ENCODE measurements at regions not wholly inside any gene's neighbourhood (a gene's known extent, or its start where the extent isn't known, plus 50 kb on each side); places are given as distances from the start of the nearest gene placed in this dataset.

GRCh38 chr4:32909053-32909452 lies 2188.9 kb downstream of the PCDH7 start:
- H3K4me1 ChIP-seq = no peaks in the 10 kb centered on the region
- no peak for DNase-seq (ENCODE audit: low spot score in 2 of 2)
- no peaks in the 10 kb centered on the region for H3K27me3 ChIP-seq
- H3K4me3 ChIP-seq = no peak overlapping the region
- H3K9me3 ChIP-seq = peaks cover 0 to 41% (median 5%) of the 10 kb centered on the region in 4 donors
- TF ChIP-seq POLR2A (IDR thresholded peaks at IDR 0.05) (no peak), CTCF (IDR thresholded peaks at IDR 0.05) (no peak), EP300 (IDR thresholded peaks at IDR 0.05) (no peak)
- H3K36me3 ChIP-seq = no peaks in the 10 kb centered on the region
- H3K27ac ChIP-seq = no peak overlapping the region
- WGBS, 2 donors = 92 to 93% methylated on average over 3 of the region's 3 CpGs

DNA sequence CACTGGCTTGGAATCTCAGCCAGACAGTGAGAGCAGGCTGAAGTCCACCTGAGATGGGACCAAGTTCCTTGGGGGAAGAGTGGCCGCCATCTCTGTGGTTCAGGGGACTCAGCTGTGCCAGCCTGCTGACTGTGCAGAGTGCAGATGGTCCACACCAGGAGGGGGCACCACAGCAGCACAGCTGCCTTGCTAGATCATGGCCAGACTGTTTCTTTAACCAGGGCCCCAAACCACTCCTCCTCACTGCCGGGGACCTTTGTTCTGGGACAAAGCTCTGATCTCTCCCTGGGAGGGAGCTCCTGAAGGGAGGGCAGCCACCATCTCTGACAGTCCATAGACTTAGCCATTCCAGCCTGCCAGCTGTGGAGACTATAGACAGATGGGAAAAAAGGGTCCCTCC lies 2189.6 kb downstream of the PCDH7 start:
- peaks cover 0 to 44% (median 5%) of the 10 kb centered on the region in 4 donors for H3K9me3 ChIP-seq
- H3K27ac ChIP-seq = no peak overlapping the region
- no peak for TF ChIP-seq EP300 (IDR thresholded peaks at IDR 0.05)
- no peaks in the 10 kb centered on the region for H3K36me3 ChIP-seq
- H3K4me1 ChIP-seq = no peaks in the 10 kb centered on the region
- 83 to 93% methylated on average over 2 of the region's 2 CpGs for WGBS, 2 donors
- H3K4me3 ChIP-seq = no peak overlapping the region
- no peaks in the 10 kb centered on the region for H3K27me3 ChIP-seq
- no peak for DNase-seq (ENCODE audit: low spot score in 2 of 2)

DNA sequence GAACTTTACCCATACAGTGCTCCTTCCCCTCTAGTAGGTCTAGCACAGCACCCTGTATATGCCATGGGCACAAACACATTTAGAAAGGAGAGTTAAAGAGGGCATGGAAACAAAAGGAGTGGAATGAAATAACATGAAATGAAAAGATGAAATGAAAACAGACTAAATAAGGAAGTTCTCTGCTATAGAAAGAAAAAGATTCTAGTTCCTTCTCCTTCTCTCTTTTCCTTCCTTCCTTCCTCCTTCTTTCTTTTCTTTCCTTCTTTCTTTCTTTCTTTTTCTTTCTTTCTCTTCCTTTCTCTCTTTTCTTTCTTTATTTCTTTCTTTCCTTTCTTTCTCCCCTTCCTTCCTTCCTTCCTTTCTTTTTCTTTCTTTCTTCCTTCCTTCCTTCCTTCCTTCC lies 2197.4 kb downstream of the PCDH7 start:
- Histone ChIP-seq H3K27me3 (no peaks in the 10 kb centered on the region), H3K9me3 (peaks cover 0 to 12% (median 3%) of the 10 kb centered on the region in 4 donors), H3K27ac (no peak overlapping the region), H3K36me3 (no peaks in the 10 kb centered on the region), H3K4me3 (no peak overlapping the region), H3K4me1 (no peaks in the 10 kb centered on the region)
- no peak for TF ChIP-seq EP300 (IDR thresholded peaks at IDR 0.05)
- no peak for TF ChIP-seq POLR2A (IDR thresholded peaks at IDR 0.05)
- no peak for DNase-seq (ENCODE audit: low spot score in 2 of 2)

- WGBS, 2 donors = 28 to 29% methylated on average over 4 of the region's 4 CpGs
- Histone ChIP-seq H3K27me3 (no peaks in the 10 kb centered on the region), H3K4me1 (peaks cover 0 to 17% (median 0%) of the 10 kb centered on the region in 4 donors), H3K9me3 (no peaks in the 10 kb centered on the region), H3K36me3 (no peaks in the 10 kb centered on the region), H3K27ac (no peak overlapping the region), H3K4me3 (no peak overlapping the region)
- no peak for DNase-seq (ENCODE audit: low spot score in 2 of 2)
- TF ChIP-seq CTCF (IDR thresholded peaks at IDR 0.05) (no peak), POLR2A (IDR thresholded peaks at IDR 0.05) (no peak), EP300 (IDR thresholded peaks at IDR 0.05) (peak in 1 of 2 donors; percentile 4)
Measured at GRCh38 chr4:32929796-32930699, 2209.9 kb downstream of the PCDH7 start.

GRCh38 chr4:32930700-32931099 lies 2210.5 kb downstream of the PCDH7 start:
- H3K4me1 ChIP-seq = peaks cover 0 to 17% (median 0%) of the 10 kb centered on the region in 4 donors
- WGBS, 2 donors = 12 to 21% methylated on average over 1 of the region's 1 CpG
- no peak overlapping the region for H3K27ac ChIP-seq
- no peak for DNase-seq (ENCODE audit: low spot score in 2 of 2)
- no peaks in the 10 kb centered on the region for H3K36me3 ChIP-seq
- H3K9me3 ChIP-seq = no peaks in the 10 kb centered on the region
- H3K27me3 ChIP-seq = no peaks in the 10 kb centered on the region
- TF ChIP-seq EP300 (IDR thresholded peaks at IDR 0.05) (no peak), POLR2A (IDR thresholded peaks at IDR 0.05) (no peak), CTCF (IDR thresholded peaks at IDR 0.05) (no peak)
- no peak overlapping the region for H3K4me3 ChIP-seq

GRCh38 chr4:32931475-32931874 lies 2211.3 kb downstream of the PCDH7 start:
- WGBS, 2 donors = 40 to 62% methylated on average over 3 of the region's 3 CpGs
- H3K4me1 ChIP-seq = peaks cover 0 to 17% (median 0%) of the 10 kb centered on the region in 4 donors

More at GRCh38 chr4:32931475-32931874, 2211.3 kb downstream of the PCDH7 start:
- Histone ChIP-seq H3K27ac (no peak overlapping the region), H3K27me3 (no peaks in the 10 kb centered on the region), H3K9me3 (no peaks in the 10 kb centered on the region), H3K4me3 (no peak overlapping the region), H3K36me3 (no peaks in the 10 kb centered on the region)
- DNase-seq (ENCODE audit: low spot score in 2 of 2) = no peak
- no peak for TF ChIP-seq EP300 (IDR thresholded peaks at IDR 0.05)
- TF ChIP-seq CTCF (IDR thresholded peaks at IDR 0.05) = no peak
- no peak for TF ChIP-seq POLR2A (IDR thresholded peaks at IDR 0.05)
